ENCODE measurements at regions not wholly inside any gene's neighbourhood (a gene's known extent, or its start where the extent isn't known, plus 50 kb on each side); places are given as distances from the start of the nearest gene placed in this dataset.

DNA sequence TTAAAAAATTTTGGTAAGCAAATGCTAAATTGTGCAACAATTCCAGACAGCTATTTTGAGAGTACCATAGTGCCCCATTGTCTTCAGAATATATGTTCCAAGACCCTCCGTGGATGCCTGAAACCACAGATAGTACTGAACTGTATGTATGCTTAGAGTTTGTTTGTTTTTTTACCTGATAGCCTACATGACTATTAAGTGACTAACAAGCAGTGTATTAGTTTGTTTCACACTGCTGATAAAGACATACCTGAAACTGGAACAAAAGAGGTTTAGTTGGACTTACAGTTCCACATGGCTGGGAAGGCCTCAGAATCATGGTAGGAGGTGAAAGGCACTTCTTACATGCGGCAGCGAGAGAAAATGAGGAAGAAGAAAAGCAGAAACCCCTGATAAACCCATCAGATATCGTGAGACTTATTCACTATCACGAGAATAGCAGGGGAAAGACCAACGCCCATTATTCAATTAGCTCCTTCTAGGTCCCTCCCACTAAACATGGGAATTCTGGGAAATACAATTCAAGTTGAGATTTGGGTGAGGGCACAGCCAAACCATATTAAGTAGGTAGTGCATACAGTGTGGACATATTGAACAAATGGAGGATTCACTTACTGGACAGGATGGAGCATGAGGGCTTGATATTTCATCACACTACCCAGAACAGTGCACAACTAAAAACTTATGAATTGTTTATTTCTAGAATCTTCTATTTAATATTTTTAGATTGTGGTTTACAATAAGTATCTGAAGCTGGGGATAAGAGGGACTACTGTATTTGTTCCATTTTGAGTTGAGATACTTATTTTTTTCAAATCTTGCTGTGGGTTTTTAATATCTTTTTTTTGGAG lies 78.5 kb downstream of the LHX9 start (continued):
- TF ChIP-seq, protein P1, sequence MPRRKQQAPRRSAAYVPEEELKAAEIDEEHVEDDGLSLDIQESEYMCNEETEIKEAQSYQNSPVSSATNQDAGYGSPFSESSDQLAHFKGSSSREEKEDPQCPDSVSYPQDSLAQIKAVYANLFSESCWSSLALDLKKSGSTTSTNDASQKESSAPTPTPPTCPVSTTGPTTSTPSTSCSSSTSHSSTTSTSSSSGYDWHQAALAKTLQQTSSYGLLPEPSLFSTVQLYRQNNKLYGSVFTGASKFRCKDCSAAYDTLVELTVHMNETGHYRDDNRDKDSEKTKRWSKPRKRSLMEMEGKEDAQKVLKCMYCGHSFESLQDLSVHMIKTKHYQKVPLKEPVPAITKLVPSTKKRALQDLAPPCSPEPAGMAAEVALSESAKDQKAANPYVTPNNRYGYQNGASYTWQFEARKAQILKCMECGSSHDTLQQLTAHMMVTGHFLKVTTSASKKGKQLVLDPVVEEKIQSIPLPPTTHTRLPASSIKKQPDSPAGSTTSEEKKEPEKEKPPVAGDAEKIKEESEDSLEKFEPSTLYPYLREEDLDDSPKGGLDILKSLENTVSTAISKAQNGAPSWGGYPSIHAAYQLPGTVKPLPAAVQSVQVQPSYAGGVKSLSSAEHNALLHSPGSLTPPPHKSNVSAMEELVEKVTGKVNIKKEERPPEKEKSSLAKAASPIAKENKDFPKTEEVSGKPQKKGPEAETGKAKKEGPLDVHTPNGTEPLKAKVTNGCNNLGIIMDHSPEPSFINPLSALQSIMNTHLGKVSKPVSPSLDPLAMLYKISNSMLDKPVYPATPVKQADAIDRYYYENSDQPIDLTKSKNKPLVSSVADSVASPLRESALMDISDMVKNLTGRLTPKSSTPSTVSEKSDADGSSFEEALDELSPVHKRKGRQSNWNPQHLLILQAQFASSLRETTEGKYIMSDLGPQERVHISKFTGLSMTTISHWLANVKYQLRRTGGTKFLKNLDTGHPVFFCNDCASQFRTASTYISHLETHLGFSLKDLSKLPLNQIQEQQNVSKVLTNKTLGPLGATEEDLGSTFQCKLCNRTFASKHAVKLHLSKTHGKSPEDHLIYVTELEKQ (CRISPR knock-in tag; IDR thresholded peaks at IDR 0.05), result no peak
- no peak for TF ChIP-seq DNMT1 (IDR thresholded peaks at IDR 0.05)
- no peak for TF ChIP-seq CREB1 (IDR thresholded peaks at IDR 0.05)
- no peak for TF ChIP-seq CREB1 (CRISPR knock-in tag; IDR thresholded peaks at IDR 0.05)
- no peak for TF ChIP-seq ZNF3 (CRISPR knock-in tag; IDR thresholded peaks at IDR 0.05)
- no peak for TF ChIP-seq ZKSCAN1 (IDR thresholded peaks at IDR 0.05; ENCODE audit: low read depth, low read length)
- TF ChIP-seq, protein P2, sequence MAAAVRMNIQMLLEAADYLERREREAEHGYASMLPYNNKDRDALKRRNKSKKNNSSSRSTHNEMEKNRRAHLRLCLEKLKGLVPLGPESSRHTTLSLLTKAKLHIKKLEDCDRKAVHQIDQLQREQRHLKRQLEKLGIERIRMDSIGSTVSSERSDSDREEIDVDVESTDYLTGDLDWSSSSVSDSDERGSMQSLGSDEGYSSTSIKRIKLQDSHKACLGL (CRISPR knock-in tag; IDR thresholded peaks at IDR 0.05; ENCODE audit: borderline replicate concordance, poor library complexity, severe bottlenecking), result peak; percentile 30
- TF ChIP-seq FOXM1 (IDR thresholded peaks at IDR 0.05; ENCODE audit: low read depth), result no peak
- TF ChIP-seq FOXM1 (CRISPR knock-in tag; IDR thresholded peaks at IDR 0.05; ENCODE audit: low read depth), result no peak
- no peak for TF ChIP-seq ZNF79 (CRISPR knock-in tag; IDR thresholded peaks at IDR 0.05; ENCODE audit: low read depth)
- peak; percentile 24 for TF ChIP-seq ZNF197 (CRISPR knock-in tag; IDR thresholded peaks at IDR 0.05; ENCODE audit: low read depth)
- TF ChIP-seq SMARCE1 (IDR thresholded peaks at IDR 0.05), result no peak
- TF ChIP-seq, protein P3, sequence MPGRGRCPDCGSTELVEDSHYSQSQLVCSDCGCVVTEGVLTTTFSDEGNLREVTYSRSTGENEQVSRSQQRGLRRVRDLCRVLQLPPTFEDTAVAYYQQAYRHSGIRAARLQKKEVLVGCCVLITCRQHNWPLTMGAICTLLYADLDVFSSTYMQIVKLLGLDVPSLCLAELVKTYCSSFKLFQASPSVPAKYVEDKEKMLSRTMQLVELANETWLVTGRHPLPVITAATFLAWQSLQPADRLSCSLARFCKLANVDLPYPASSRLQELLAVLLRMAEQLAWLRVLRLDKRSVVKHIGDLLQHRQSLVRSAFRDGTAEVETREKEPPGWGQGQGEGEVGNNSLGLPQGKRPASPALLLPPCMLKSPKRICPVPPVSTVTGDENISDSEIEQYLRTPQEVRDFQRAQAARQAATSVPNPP (IDR thresholded peaks at IDR 0.05; ENCODE audit: borderline replicate concordance, insufficient read depth, insufficient read length), result no peak
- TF ChIP-seq, protein P4, sequence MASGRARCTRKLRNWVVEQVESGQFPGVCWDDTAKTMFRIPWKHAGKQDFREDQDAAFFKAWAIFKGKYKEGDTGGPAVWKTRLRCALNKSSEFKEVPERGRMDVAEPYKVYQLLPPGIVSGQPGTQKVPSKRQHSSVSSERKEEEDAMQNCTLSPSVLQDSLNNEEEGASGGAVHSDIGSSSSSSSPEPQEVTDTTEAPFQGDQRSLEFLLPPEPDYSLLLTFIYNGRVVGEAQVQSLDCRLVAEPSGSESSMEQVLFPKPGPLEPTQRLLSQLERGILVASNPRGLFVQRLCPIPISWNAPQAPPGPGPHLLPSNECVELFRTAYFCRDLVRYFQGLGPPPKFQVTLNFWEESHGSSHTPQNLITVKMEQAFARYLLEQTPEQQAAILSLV (tag; IDR thresholded peaks at IDR 0.05), result no peak
- TF ChIP-seq PML (IDR thresholded peaks at IDR 0.05; ENCODE audit: low read length), result peak; percentile 82
- no peak for TF ChIP-seq ZNF175 (CRISPR knock-in tag; IDR thresholded peaks at IDR 0.05; ENCODE audit: low read depth)
- no peak for TF ChIP-seq NFATC3 (IDR thresholded peaks at IDR 0.05)
- TF ChIP-seq, protein P5, sequence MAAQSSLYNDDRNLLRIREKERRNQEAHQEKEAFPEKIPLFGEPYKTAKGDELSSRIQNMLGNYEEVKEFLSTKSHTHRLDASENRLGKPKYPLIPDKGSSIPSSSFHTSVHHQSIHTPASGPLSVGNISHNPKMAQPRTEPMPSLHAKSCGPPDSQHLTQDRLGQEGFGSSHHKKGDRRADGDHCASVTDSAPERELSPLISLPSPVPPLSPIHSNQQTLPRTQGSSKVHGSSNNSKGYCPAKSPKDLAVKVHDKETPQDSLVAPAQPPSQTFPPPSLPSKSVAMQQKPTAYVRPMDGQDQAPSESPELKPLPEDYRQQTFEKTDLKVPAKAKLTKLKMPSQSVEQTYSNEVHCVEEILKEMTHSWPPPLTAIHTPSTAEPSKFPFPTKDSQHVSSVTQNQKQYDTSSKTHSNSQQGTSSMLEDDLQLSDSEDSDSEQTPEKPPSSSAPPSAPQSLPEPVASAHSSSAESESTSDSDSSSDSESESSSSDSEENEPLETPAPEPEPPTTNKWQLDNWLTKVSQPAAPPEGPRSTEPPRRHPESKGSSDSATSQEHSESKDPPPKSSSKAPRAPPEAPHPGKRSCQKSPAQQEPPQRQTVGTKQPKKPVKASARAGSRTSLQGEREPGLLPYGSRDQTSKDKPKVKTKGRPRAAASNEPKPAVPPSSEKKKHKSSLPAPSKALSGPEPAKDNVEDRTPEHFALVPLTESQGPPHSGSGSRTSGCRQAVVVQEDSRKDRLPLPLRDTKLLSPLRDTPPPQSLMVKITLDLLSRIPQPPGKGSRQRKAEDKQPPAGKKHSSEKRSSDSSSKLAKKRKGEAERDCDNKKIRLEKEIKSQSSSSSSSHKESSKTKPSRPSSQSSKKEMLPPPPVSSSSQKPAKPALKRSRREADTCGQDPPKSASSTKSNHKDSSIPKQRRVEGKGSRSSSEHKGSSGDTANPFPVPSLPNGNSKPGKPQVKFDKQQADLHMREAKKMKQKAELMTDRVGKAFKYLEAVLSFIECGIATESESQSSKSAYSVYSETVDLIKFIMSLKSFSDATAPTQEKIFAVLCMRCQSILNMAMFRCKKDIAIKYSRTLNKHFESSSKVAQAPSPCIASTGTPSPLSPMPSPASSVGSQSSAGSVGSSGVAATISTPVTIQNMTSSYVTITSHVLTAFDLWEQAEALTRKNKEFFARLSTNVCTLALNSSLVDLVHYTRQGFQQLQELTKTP (IDR thresholded peaks at IDR 0.05; ENCODE audit: low read depth in 1 of 2, partially characterized antibody in 2 of 2), result peak in 1 of 2 experiments; percentile 54

All from K562 (cell line).